ENCODE measurements at regions not wholly inside any gene's neighbourhood (a gene's known extent, or its start where the extent isn't known, plus 50 kb on each side); places are given as distances from the start of the nearest gene placed in this dataset.

GRCh38 chr18:49731860-49732311 is 81.4 kb downstream of the ACAA2 start:
- TF ChIP-seq CTCF (IDR thresholded peaks at IDR 0.05): no peak
- Mint-ChIP-seq H3K9me3 (no peaks in the 10 kb centered on the region), H3K27me3 (no peaks in the 10 kb centered on the region), H3K4me3 (no peak overlapping the region), H3K4me1 (ENCODE audit: low read depth) (no peaks in the 10 kb centered on the region), H3K36me3 (ENCODE audit: low read depth) (no peaks in the 10 kb centered on the region), H3K27ac (no peak overlapping the region)
- intact Hi-C loops (cut with micrococcal nuclease): no loop called here
- POLR2A ChIA-PET: no interaction called here
- DNase-seq: no peak
- CTCF ChIA-PET: interaction anchor here (3.1 kb wide), 1 partner anchor 130 kb away, joined by 14 read pairs; no protein-coding TSS in a partner anchor
- no peak for ATAC-seq

GRCh38 chr18:49731421-49731841 is 81.9 kb downstream of the ACAA2 start:
- intact Hi-C loops (cut with micrococcal nuclease): no loop called here
- H3K27me3 Mint-ChIP-seq: peaks cover 2% of the 10 kb centered on the region
- DNase-seq (no peak), ATAC-seq (no peak)
- H3K9me3 Mint-ChIP-seq: no peaks in the 10 kb centered on the region
- CTCF ChIA-PET: interaction anchor here (3.1 kb wide), 1 partner anchor 130 kb away, joined by 14 read pairs; no protein-coding TSS in a partner anchor
- no peak for TF ChIP-seq CTCF (IDR thresholded peaks at IDR 0.05)
- H3K36me3 Mint-ChIP-seq (ENCODE audit: low read depth): no peaks in the 10 kb centered on the region
- no peak overlapping the region for H3K27ac Mint-ChIP-seq
- H3K4me3 Mint-ChIP-seq: no peak overlapping the region
- H3K4me1 Mint-ChIP-seq (ENCODE audit: low read depth): no peaks in the 10 kb centered on the region
- POLR2A ChIA-PET: no interaction called here

GRCh38 chr18:49730951-49731391 is 82.4 kb downstream of the ACAA2 start:
- no peak overlapping the region for H3K4me3 Mint-ChIP-seq
- intact Hi-C loops (cut with micrococcal nuclease): no loop called here
- TF ChIP-seq CTCF (IDR thresholded peaks at IDR 0.05): no peak
- ChIA-PET CTCF (interaction anchor here (0.9 to 3.1 kb wide), 2 partner anchors 127 to 131 kb away, joined by 3 to 14 read pairs; no protein-coding TSS in a partner anchor), POLR2A (no interaction called here)
- no peaks in the 10 kb centered on the region for H3K36me3 Mint-ChIP-seq (ENCODE audit: low read depth)
- H3K9me3 Mint-ChIP-seq: no peaks in the 10 kb centered on the region
- DNase-seq: no peak
- H3K4me1 Mint-ChIP-seq (ENCODE audit: low read depth): no peaks in the 10 kb centered on the region
- no peak overlapping the region for H3K27ac Mint-ChIP-seq
- peaks cover 5% of the 10 kb centered on the region for H3K27me3 Mint-ChIP-seq
- no peak for ATAC-seq

DNA sequence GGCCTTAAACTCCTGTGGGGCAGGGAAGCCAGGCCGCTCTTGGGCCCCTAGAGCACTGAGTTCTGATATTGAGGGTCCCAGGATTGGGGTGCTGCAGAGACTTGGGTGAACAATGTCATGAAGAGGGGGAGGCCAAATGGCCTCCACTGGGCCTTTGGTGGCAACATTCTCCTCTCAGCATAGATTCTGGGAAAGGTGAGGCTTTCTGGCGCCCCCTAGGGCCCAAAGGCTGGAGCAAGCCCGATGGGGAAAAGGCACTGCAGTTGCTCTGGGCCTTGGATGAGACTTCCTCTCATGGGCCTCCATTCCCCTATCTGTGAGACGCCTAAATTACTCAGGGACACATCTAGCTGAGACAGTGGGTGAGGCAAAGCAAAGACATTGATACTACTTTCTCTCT is 84.8 kb downstream of the ACAA2 start:
- TF ChIP-seq CTCF (IDR thresholded peaks at IDR 0.05): peak; percentile 67
- Mint-ChIP-seq H3K9me3 (no peaks in the 10 kb centered on the region), H3K4me3 (no peak overlapping the region), H3K4me1 (ENCODE audit: low read depth) (peaks cover 7% of the 10 kb centered on the region), H3K27me3 (peaks cover 10% of the 10 kb centered on the region), H3K36me3 (ENCODE audit: low read depth) (no peaks in the 10 kb centered on the region), H3K27ac (no peak overlapping the region)
- no peak for ATAC-seq
- CTCF ChIA-PET: interaction anchor here (0.9 kb wide), 1 partner anchor 12 kb away, joined by 3 read pairs; no protein-coding TSS in a partner anchor
- POLR2A ChIA-PET: no interaction called here
- intact Hi-C loops (cut with micrococcal nuclease): no loop called here
- DNase-seq: peak; percentile 65

GRCh38 chr18:49727816-49728215 is 85.5 kb downstream of the ACAA2 start:
- Mint-ChIP-seq H3K36me3 (ENCODE audit: low read depth) (no peaks in the 10 kb centered on the region), H3K4me3 (no peak overlapping the region), H3K27me3 (peaks cover 12% of the 10 kb centered on the region), H3K27ac (no peak overlapping the region), H3K9me3 (no peaks in the 10 kb centered on the region), H3K4me1 (ENCODE audit: low read depth) (peaks cover 11% of the 10 kb centered on the region)
- CTCF ChIA-PET: interaction anchor here (0.7 to 1.8 kb wide), 2 partner anchors 10 to 131 kb away, joined by 3 to 5 read pairs; no protein-coding TSS in a partner anchor
- POLR2A ChIA-PET: interaction anchor here (0.8 kb wide), 1 partner anchor 30 kb away, joined by 4 read pairs; no protein-coding TSS in a partner anchor
- intact Hi-C loops (cut with micrococcal nuclease): no loop called here
- no peak for ATAC-seq
- TF ChIP-seq CTCF (IDR thresholded peaks at IDR 0.05): no peak
- DNase-seq: no peak

Measured in activated CD8-positive, alpha-beta T cell treated with anti-CD3 and anti-CD28 coated beads for 36 hours (primary cell).